Thyroid gland (tissue), 4 donors: ENCODE measurements at regions not wholly inside any gene's neighbourhood (a gene's known extent, or its start where the extent isn't known, plus 50 kb on each side); places are given as distances from the start of the nearest gene placed in this dataset.

Experiments
- POLR2A ChIP-seq, 2 donors: fragments of 450-650 bp; IDR thresholded peaks; one replicate each; pipeline ENCODE4 v1.6.1; 2017; ENCODE audit warnings: antibody characterized with exemption in 2 of 2, mild to moderate bottlenecking in 2 of 2, moderate library complexity in 1 of 2
- TF ChIP-seq, protein P1 (sequence below), 6 experiments: fragments of 200-600 bp in 3 of 6; fragments of 450-650 bp in 3 of 6; sonication (generic) in 3 of 6; IDR thresholded peaks; one replicate each; pipeline ENCODE4 v1.5.1; 2016 to 2019; ENCODE audit warnings: antibody characterized with exemption in 6 of 6, mild to moderate bottlenecking in 2 of 6, inconsistent platforms in 1 of 6, moderate library complexity in 1 of 6

DNA sequence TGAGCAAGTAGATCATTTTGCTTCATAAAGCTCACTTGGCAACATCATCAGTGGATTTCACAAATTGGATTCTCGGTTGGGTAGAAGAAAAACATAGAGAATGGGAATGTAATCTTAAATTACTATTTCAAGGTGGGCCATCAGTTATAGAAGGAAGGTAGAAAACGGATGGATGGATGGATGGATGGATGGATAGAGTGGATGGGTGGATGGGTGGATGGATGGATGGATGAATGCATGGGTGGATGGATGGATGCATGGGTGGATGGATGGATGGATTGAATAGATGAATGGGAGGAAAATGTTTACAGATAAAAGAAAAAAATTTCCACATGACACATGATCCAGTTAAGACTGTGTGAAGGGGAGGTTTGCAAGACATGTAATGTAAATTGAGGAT is 159.7 kb downstream of the MEX3B start:
- TF ChIP-seq POLR2A (IDR thresholded peaks at IDR 0.05), result no peak
- TF ChIP-seq, protein P1, sequence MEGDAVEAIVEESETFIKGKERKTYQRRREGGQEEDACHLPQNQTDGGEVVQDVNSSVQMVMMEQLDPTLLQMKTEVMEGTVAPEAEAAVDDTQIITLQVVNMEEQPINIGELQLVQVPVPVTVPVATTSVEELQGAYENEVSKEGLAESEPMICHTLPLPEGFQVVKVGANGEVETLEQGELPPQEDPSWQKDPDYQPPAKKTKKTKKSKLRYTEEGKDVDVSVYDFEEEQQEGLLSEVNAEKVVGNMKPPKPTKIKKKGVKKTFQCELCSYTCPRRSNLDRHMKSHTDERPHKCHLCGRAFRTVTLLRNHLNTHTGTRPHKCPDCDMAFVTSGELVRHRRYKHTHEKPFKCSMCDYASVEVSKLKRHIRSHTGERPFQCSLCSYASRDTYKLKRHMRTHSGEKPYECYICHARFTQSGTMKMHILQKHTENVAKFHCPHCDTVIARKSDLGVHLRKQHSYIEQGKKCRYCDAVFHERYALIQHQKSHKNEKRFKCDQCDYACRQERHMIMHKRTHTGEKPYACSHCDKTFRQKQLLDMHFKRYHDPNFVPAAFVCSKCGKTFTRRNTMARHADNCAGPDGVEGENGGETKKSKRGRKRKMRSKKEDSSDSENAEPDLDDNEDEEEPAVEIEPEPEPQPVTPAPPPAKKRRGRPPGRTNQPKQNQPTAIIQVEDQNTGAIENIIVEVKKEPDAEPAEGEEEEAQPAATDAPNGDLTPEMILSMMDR (IDR thresholded peaks at IDR 0.05), result no peak
